ENCODE measurements at regions not wholly inside any gene's neighbourhood (a gene's known extent, or its start where the extent isn't known, plus 50 kb on each side); places are given as distances from the start of the nearest gene placed in this dataset.
"Not testable (repeated sequence)": the region's sequence is repeated elsewhere in the genome, so short reads cannot be mapped to it uniquely, and the experiment has no call there.

DNA sequence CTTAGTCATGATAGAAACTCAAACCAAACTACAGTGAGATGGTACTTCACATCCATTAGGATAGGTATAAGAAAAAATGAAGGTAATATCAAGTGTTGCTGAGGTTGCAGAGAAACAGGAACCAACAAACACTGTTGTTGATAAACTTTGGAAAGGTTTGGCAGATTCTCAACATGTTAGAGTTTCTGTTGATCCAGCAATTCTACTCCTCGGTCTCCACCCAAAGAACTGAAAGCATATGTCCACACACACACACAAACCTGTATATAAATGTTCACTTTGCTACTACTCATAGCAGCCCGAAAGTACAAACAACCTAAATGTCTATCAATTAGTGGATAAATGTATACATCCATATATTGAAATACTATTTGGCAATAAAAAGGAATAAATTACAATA is 128.3 kb upstream of the CARMIL1 start:
- no peak overlapping the region for H3K4me3 ChIP-seq (ENCODE audit: low read length)
- H3K27me3 ChIP-seq (ENCODE audit: insufficient read depth, low read length): no peaks in the 10 kb centered on the region
- no peaks in the 10 kb centered on the region; the same call in 1 of the 2 replicates for H3K9me3 ChIP-seq (ENCODE audit: insufficient read depth, low read depth, low read length)
- H3K4me1 ChIP-seq (ENCODE audit: insufficient read depth, low read length): peaks cover 3% of the 10 kb centered on the region; the same call in 1 of the 2 replicates
- H3K9ac ChIP-seq (ENCODE audit: low read depth, low read length): no peak overlapping the region
- no peak overlapping the region for H3K27ac ChIP-seq (ENCODE audit: low read length)
- H3K36me3 ChIP-seq (ENCODE audit: insufficient read depth, low read depth, low read length): no peaks in the 10 kb centered on the region

DNA sequence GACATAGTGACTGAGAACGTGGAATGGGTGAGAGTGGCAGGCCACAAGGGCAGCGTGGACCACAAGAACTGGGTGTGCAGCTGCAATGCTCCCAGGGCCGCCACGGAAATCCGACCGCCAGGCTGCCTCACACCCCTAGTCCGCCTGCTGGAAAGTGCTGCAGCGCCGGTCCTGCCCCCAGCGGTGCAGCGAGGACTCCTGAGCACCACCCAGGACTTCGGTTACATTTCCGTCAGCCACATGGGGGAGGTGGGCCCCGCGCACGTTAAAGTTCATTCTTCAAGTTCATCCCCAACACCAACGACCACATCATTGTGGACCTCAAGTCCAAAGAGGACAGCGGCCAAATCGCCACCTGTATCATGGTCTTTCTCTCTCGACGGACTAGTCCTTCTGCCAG is 126.1 kb upstream of the CARMIL1 start:
- no peak overlapping the region for H3K4me3 ChIP-seq (ENCODE audit: low read length)
- no peak overlapping the region for H3K9ac ChIP-seq (ENCODE audit: low read depth, low read length)
- H3K27ac ChIP-seq (ENCODE audit: low read length): no peak overlapping the region
- H3K9me3 ChIP-seq (ENCODE audit: insufficient read depth, low read depth, low read length): peaks cover 13% of the 10 kb centered on the region
- no peaks in the 10 kb centered on the region for H3K36me3 ChIP-seq (ENCODE audit: insufficient read depth, low read depth, low read length)
- H3K27me3 ChIP-seq (ENCODE audit: insufficient read depth, low read length): no peaks in the 10 kb centered on the region
- H3K4me1 ChIP-seq (ENCODE audit: insufficient read depth, low read length): peaks cover 3% of the 10 kb centered on the region; the same call in 1 of the 2 replicates

GRCh38 chr6:25154034-25154596 is 125.1 kb upstream of the CARMIL1 start:
- Histone ChIP-seq H3K4me1 (ENCODE audit: insufficient read depth, low read length) (peaks cover 3% of the 10 kb centered on the region; the same call in 1 of the 2 replicates), H3K27ac (ENCODE audit: low read length) (no peak overlapping the region), H3K4me3 (ENCODE audit: low read length) (no peak overlapping the region), H3K36me3 (ENCODE audit: insufficient read depth, low read depth, low read length) (no peaks in the 10 kb centered on the region), H3K27me3 (ENCODE audit: insufficient read depth, low read length) (no peaks in the 10 kb centered on the region), H3K9me3 (ENCODE audit: insufficient read depth, low read depth, low read length) (peaks cover 22% of the 10 kb centered on the region), H3K9ac (ENCODE audit: low read depth, low read length) (no peak overlapping the region)

DNA sequence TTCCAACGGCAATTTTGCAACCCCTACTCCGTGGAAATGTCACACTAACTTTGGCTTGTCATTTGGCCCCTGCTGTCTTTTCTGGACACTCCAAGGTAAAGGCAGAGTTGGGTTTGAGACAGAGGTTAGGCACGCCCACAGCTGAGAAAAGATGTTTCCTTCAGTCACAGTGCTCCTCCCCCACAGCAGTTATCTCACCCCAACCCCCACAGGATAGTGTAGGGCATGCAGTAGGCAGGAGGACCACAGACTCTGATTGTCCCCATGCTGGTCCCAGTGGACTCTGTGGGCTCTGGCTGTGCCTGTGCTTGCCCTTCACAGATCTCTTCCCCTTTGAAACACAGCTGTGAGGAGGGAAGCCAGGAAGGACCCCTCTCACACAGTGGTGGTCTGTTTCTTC is 124.0 kb upstream of the CARMIL1 start:
- Histone ChIP-seq H3K4me3 (ENCODE audit: low read length) (no peak overlapping the region), H3K27me3 (ENCODE audit: insufficient read depth, low read length) (no peaks in the 10 kb centered on the region), H3K9me3 (ENCODE audit: insufficient read depth, low read depth, low read length) (peaks cover 26% of the 10 kb centered on the region), H3K4me1 (ENCODE audit: insufficient read depth, low read length) (peaks cover 3% of the 10 kb centered on the region; the same call in 1 of the 2 replicates), H3K9ac (ENCODE audit: low read depth, low read length) (no peak overlapping the region), H3K27ac (ENCODE audit: low read length) (no peak overlapping the region), H3K36me3 (ENCODE audit: insufficient read depth, low read depth, low read length) (no peaks in the 10 kb centered on the region)

DNA sequence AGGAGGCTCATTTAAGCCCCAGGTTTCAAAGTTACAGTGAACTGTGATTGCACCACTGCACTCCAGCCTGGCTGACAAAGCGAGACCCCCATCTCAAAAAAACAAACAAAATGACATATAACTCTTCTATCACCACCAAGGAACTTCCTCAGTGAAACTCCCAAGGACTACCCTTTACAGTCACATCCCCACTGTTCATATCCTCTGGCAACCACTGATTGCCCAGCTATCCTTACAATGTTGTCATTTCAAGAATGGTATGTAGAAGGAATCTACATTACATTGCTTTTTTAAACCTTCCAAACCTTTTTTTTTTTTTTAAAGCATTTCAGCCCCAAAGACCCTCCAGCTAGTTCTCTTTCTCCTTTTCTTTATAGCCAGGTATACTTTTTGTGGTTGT is 123.1 kb upstream of the CARMIL1 start:
- no peak overlapping the region for H3K27ac ChIP-seq (ENCODE audit: low read length)
- no peak overlapping the region for H3K4me3 ChIP-seq (ENCODE audit: low read length)
- H3K36me3 ChIP-seq (ENCODE audit: insufficient read depth, low read depth, low read length): no peaks in the 10 kb centered on the region
- peaks cover 3% of the 10 kb centered on the region; the same call in 1 of the 2 replicates for H3K4me1 ChIP-seq (ENCODE audit: insufficient read depth, low read length)
- H3K27me3 ChIP-seq (ENCODE audit: insufficient read depth, low read length): no peaks in the 10 kb centered on the region
- peaks cover 26% of the 10 kb centered on the region for H3K9me3 ChIP-seq (ENCODE audit: insufficient read depth, low read depth, low read length)
- no peak overlapping the region for H3K9ac ChIP-seq (ENCODE audit: low read depth, low read length)

- Histone ChIP-seq H3K27ac (ENCODE audit: low read length) (no peak overlapping the region), H3K36me3 (ENCODE audit: insufficient read depth, low read depth, low read length) (no peaks in the 10 kb centered on the region), H3K9ac (ENCODE audit: low read depth, low read length) (no peak overlapping the region), H3K9me3 (ENCODE audit: insufficient read depth, low read depth, low read length) (peaks cover 26% of the 10 kb centered on the region), H3K4me3 (ENCODE audit: low read length) (no peak overlapping the region), H3K27me3 (ENCODE audit: insufficient read depth, low read length) (no peaks in the 10 kb centered on the region), H3K4me1 (ENCODE audit: insufficient read depth, low read length) (peaks cover 3% of the 10 kb centered on the region; the same call in 1 of the 2 replicates)
These were observed 122.0 kb upstream of the CARMIL1 start for GRCh38 chr6:25157183-25157582.

GRCh38 chr6:25157842-25158241 is 121.3 kb upstream of the CARMIL1 start:
- peaks cover 26% of the 10 kb centered on the region for H3K9me3 ChIP-seq (ENCODE audit: insufficient read depth, low read depth, low read length)
- H3K36me3 ChIP-seq (ENCODE audit: insufficient read depth, low read depth, low read length): no peaks in the 10 kb centered on the region
- H3K4me1 ChIP-seq (ENCODE audit: insufficient read depth, low read length): peaks cover 3% of the 10 kb centered on the region; the same call in 1 of the 2 replicates
- H3K4me3 ChIP-seq (ENCODE audit: low read length): no peak overlapping the region
- H3K9ac ChIP-seq (ENCODE audit: low read depth, low read length): no peak overlapping the region
- H3K27me3 ChIP-seq (ENCODE audit: insufficient read depth, low read length): no peaks in the 10 kb centered on the region
- H3K27ac ChIP-seq (ENCODE audit: low read length): no peak overlapping the region

- H3K9ac ChIP-seq (ENCODE audit: low read depth, low read length); H3K27me3 ChIP-seq (ENCODE audit: insufficient read depth, low read length); H3K4me3 ChIP-seq (ENCODE audit: low read length); H3K36me3 ChIP-seq (ENCODE audit: insufficient read depth, low read depth, low read length); H3K4me1 ChIP-seq (ENCODE audit: insufficient read depth, low read length); H3K27ac ChIP-seq (ENCODE audit: low read length): not testable (repeated sequence)
- peaks cover 26% of the 10 kb centered on the region for H3K9me3 ChIP-seq (ENCODE audit: insufficient read depth, low read depth, low read length)
These were observed 119.0 kb upstream of the CARMIL1 start for GRCh38 chr6:25160134-25160533.

GRCh38 chr6:25165177-25165576 is 114.0 kb upstream of the CARMIL1 start:
- no peaks in the 10 kb centered on the region for H3K9me3 ChIP-seq (ENCODE audit: insufficient read depth, low read depth, low read length)
- no peak overlapping the region for H3K4me3 ChIP-seq (ENCODE audit: low read length)
- no peaks in the 10 kb centered on the region for H3K4me1 ChIP-seq (ENCODE audit: insufficient read depth, low read length)
- no peak overlapping the region for H3K27ac ChIP-seq (ENCODE audit: low read length)
- no peaks in the 10 kb centered on the region for H3K27me3 ChIP-seq (ENCODE audit: insufficient read depth, low read length)
- H3K36me3 ChIP-seq (ENCODE audit: insufficient read depth, low read depth, low read length): no peaks in the 10 kb centered on the region
- no peak overlapping the region for H3K9ac ChIP-seq (ENCODE audit: low read depth, low read length)

DNA sequence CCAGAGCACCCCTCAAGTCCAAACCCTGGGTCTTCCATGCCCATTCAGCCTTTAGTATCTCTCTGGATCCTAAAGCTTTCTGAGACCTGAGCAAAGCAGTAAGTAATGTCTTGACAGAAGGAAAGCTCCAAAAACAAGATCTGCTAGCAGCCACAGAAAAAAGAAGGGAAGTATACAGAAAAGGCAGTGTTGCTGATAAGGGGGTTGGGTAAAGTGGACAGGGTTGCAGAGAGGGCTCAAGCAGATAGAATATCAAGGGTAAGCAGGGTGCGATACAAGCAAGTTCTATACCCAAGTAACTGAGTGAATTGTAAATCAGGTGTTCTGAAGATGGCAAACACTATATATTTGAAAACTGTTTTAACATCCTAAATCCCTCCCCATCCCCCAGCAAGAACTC is 113.4 kb upstream of the CARMIL1 start:
- H3K27me3 ChIP-seq (ENCODE audit: insufficient read depth, low read length): no peaks in the 10 kb centered on the region
- no peaks in the 10 kb centered on the region for H3K36me3 ChIP-seq (ENCODE audit: insufficient read depth, low read depth, low read length)
- no peak overlapping the region for H3K9ac ChIP-seq (ENCODE audit: low read depth, low read length)
- H3K27ac ChIP-seq (ENCODE audit: low read length): no peak overlapping the region
- H3K9me3 ChIP-seq (ENCODE audit: insufficient read depth, low read depth, low read length): no peaks in the 10 kb centered on the region
- H3K4me3 ChIP-seq (ENCODE audit: low read length): no peak overlapping the region
- H3K4me1 ChIP-seq (ENCODE audit: insufficient read depth, low read length): no peaks in the 10 kb centered on the region

DNA sequence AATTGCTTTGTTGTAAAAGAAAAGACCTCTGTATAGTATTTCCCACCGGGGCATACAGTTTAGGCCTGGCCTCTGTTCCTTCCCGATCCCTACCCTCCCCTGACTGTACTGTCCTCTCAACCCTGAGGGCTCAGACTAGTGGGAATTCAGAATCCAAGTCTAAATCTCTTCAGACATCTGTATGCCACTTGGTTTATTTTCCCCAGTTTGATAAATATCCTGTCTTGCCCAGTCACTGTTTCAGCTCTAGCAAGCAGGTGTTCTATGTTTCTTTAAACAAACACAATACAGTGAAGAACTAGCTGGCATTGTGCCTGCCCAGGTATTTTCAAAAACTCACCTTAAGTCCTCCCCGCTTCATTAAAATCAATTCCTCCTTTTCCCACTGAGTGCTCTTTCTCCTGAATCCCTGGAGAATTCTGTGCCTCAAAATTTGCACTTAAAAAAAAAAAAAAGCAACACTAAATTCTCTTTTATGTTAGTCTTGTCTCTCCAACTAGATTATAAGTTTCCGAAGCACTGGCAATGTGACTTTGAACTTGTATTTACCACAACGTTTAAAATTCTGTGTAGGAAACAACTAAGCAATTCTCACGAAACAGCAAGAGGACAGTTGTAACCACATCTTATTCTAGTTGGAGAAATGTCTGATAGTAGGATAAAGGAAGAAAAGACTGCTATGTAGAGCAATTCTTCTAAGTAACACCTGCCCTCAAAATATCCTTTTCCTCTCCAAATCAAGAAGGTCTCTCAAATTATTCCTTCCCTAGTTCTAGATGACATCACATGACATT is 112.0 kb upstream of the CARMIL1 start:
- H3K27ac ChIP-seq (ENCODE audit: low read length): no peak overlapping the region
- H3K9ac ChIP-seq (ENCODE audit: low read depth, low read length): no peak overlapping the region
- H3K36me3 ChIP-seq (ENCODE audit: insufficient read depth, low read depth, low read length): no peaks in the 10 kb centered on the region
- no peaks in the 10 kb centered on the region for H3K4me1 ChIP-seq (ENCODE audit: insufficient read depth, low read length)
- no peaks in the 10 kb centered on the region for H3K27me3 ChIP-seq (ENCODE audit: insufficient read depth, low read length)
- H3K9me3 ChIP-seq (ENCODE audit: insufficient read depth, low read depth, low read length): no peaks in the 10 kb centered on the region
- H3K4me3 ChIP-seq (ENCODE audit: low read length): no peak overlapping the region

- Histone ChIP-seq H3K36me3 (ENCODE audit: insufficient read depth, low read depth, low read length) (no peaks in the 10 kb centered on the region), H3K27ac (ENCODE audit: low read length) (no peak overlapping the region), H3K9ac (ENCODE audit: low read depth, low read length) (no peak overlapping the region)
These were observed 111.2 kb upstream of the CARMIL1 start for GRCh38 chr6:25167961-25168360.

More at GRCh38 chr6:25167961-25168360, 111.2 kb upstream of the CARMIL1 start:
- Histone ChIP-seq H3K4me1 (ENCODE audit: insufficient read depth, low read length) (no peaks in the 10 kb centered on the region), H3K9me3 (ENCODE audit: insufficient read depth, low read depth, low read length) (no peaks in the 10 kb centered on the region), H3K4me3 (ENCODE audit: low read length) (no peak overlapping the region), H3K27me3 (ENCODE audit: insufficient read depth, low read length) (no peaks in the 10 kb centered on the region)

Data from iPS-20b (cell line).